SK-N-SH (cell line): ENCODE measurements at regions not wholly inside any gene's neighbourhood (a gene's known extent, or its start where the extent isn't known, plus 50 kb on each side); places are given as distances from the start of the nearest gene placed in this dataset.

Experiments used
- CTCF ChIP-seq: fragments of 200-600 bp; sonication (generic); IDR thresholded peaks from 2 replicates; pipeline ENCODE4 v1.6.1; 2017; ENCODE audit warnings: antibody characterized with exemption, mild to moderate bottlenecking, moderate library complexity
- EP300 ChIP-seq, 2 experiments: IDR thresholded peaks; 2 replicates each; pipeline versions ENCODE4 v1.4.0 to v1.6.1; 2012; ENCODE audit warnings: borderline replicate concordance in 1 of 2, low read depth in 1 of 2, low read length in 1 of 2
- FOXJ3 ChIP-seq: sonication (generic); formaldehyde crosslinking; IDR thresholded peaks from 2 replicates; pipeline ENCODE4 v1.5.1; 2020; ENCODE audit warnings: mild to moderate bottlenecking, missing genetic modification reagents
- FOXM1 ChIP-seq: IDR thresholded peaks from 2 replicates; pipeline ENCODE4 v1.4.0; 2012; ENCODE audit warnings: low read depth, mild to moderate bottlenecking
- GABPA ChIP-seq: IDR thresholded peaks from 2 replicates; pipeline ENCODE4 v1.4.0; 2012; ENCODE audit warnings: low read depth, mild to moderate bottlenecking
- NFIC ChIP-seq: IDR thresholded peaks from 2 replicates; pipeline ENCODE4 v1.4.0; 2012; ENCODE audit warnings: borderline replicate concordance
- TEAD4 ChIP-seq: IDR thresholded peaks from 2 replicates; pipeline ENCODE4 v1.4.0; 2012; ENCODE audit warnings: mild to moderate bottlenecking, borderline replicate concordance; ENCODE audit not compliant: insufficient read depth
- YY1 ChIP-seq: IDR thresholded peaks from 2 replicates; pipeline ENCODE4 v1.4.0; 2012; ENCODE audit warnings: low read depth, mild to moderate bottlenecking

DNA sequence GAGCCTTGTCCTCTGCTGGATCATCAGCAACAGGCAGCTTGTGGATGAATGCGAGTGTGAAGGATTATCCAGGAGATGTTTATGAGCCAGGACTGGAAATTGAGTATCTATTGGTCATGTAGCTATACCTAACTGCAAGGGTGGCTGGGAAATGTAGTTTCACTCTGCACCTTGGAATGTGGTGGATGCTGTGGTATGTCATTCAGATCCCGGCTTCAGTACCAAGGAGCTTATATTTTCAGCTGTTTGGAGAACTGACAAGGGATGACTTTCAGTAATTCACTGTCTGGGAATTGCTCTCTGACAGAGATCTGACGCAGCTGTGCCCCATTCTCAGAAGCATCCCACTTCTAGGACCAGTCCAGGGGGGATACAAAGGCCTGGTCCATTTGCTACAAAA, 792.3 kb upstream of the NOVA1 start:
- TF ChIP-seq TEAD4, result no peak
- TF ChIP-seq FOXM1, result no peak
- no peak for TF ChIP-seq EP300 (IDR thresholded peaks at IDR 0.05; ENCODE audit: borderline replicate concordance in 1 of 2, low read depth in 1 of 2, low read length in 1 of 2)
- no peak for TF ChIP-seq FOXJ3 (CRISPR knock-in tag)
- TF ChIP-seq CTCF, result no peak
- no peak for TF ChIP-seq GABPA
- no peak for TF ChIP-seq NFIC
- TF ChIP-seq YY1, result no peak
